NT2/D1 (cell line): ENCODE measurements at regions not wholly inside any gene's neighbourhood (a gene's known extent, or its start where the extent isn't known, plus 50 kb on each side); places are given as distances from the start of the nearest gene placed in this dataset.

Experiments used
- DNase-seq: peaks from one replicate; pipeline ENCODE4 v3.0.0-alpha.2; 2011; ENCODE audit warnings: low read depth, low spot score
- H3K27me3 ChIP-seq: 2 replicates; pipeline ENCODE4 v1.6.0; 2011; ENCODE audit warnings: mild to moderate bottlenecking; ENCODE audit not compliant: insufficient read length, insufficient read depth
- H3K36me3 ChIP-seq: 2 replicates; pipeline ENCODE4 v1.6.1; 2011; ENCODE audit warnings: mild to moderate bottlenecking, low read length, mixed read lengths; ENCODE audit not compliant: insufficient read depth, insufficient read length
- H3K4me1 ChIP-seq: 2 replicates; pipeline ENCODE4 v1.5.1; 2011; ENCODE audit not compliant: insufficient read depth, insufficient read length
- H3K4me3 ChIP-seq: 2 replicates; pipeline ENCODE4 v1.5.1; 2011; ENCODE audit warnings: low read depth; ENCODE audit not compliant: insufficient read length
- H3K9ac ChIP-seq: 2 replicates; pipeline ENCODE4 v1.6.0; 2011; ENCODE audit warnings: low read depth; ENCODE audit not compliant: insufficient read length
- H3K9me3 ChIP-seq: 2 replicates; pipeline ENCODE4 v1.5.1; 2011; ENCODE audit warnings: mild to moderate bottlenecking, low read length; ENCODE audit not compliant: insufficient read depth
- SUZ12 ChIP-seq: IDR thresholded peaks from 2 replicates; pipeline ENCODE4 v1.6.1; 2011; ENCODE audit not compliant: insufficient read length, insufficient read depth; ENCODE audit errors: extremely low read depth
- YY1 ChIP-seq: IDR thresholded peaks from 2 replicates; pipeline ENCODE4 v1.6.1; 2011; ENCODE audit not compliant: insufficient read length, insufficient read depth
- ZNF274 ChIP-seq: IDR thresholded peaks from 2 replicates; pipeline ENCODE4 v1.6.1; 2011; ENCODE audit warnings: mild to moderate bottlenecking, low read depth, low read length

GRCh38 chr2:128724972-128725371 is 406.3 kb upstream of the HS6ST1 start:
- H3K9ac ChIP-seq, result no peak overlapping the region
- no peaks in the 10 kb centered on the region for H3K9me3 ChIP-seq
- H3K4me3 ChIP-seq, result no peak overlapping the region
- H3K4me1 ChIP-seq, result no peaks in the 10 kb centered on the region
- TF ChIP-seq SUZ12 (no peak), ZNF274 (no peak), YY1 (no peak)
- no peaks in the 10 kb centered on the region for H3K36me3 ChIP-seq
- DNase-seq, result no peak
- no peaks in the 10 kb centered on the region for H3K27me3 ChIP-seq

GRCh38 chr2:128726236-128726635 is 407.6 kb upstream of the HS6ST1 start:
- no peaks in the 10 kb centered on the region for H3K9me3 ChIP-seq
- no peak for TF ChIP-seq SUZ12
- no peak for TF ChIP-seq YY1
- TF ChIP-seq ZNF274, result no peak
- no peaks in the 10 kb centered on the region for H3K36me3 ChIP-seq
- no peaks in the 10 kb centered on the region for H3K27me3 ChIP-seq
- no peak overlapping the region for H3K4me3 ChIP-seq
- H3K9ac ChIP-seq, result no peak overlapping the region
- no peaks in the 10 kb centered on the region for H3K4me1 ChIP-seq
- no peak for DNase-seq

GRCh38 chr2:128726911-128727310 is 408.2 kb upstream of the HS6ST1 start:
- H3K9me3 ChIP-seq, result no peaks in the 10 kb centered on the region
- H3K27me3 ChIP-seq, result no peaks in the 10 kb centered on the region
- H3K4me3 ChIP-seq, result no peak overlapping the region
- DNase-seq, result no peak
- H3K36me3 ChIP-seq, result no peaks in the 10 kb centered on the region
- TF ChIP-seq ZNF274 (no peak), SUZ12 (no peak), YY1 (no peak)
- no peaks in the 10 kb centered on the region for H3K4me1 ChIP-seq
- H3K9ac ChIP-seq, result no peak overlapping the region

GRCh38 chr2:128727404-128727803 is 408.7 kb upstream of the HS6ST1 start:
- no peak for TF ChIP-seq YY1
- TF ChIP-seq SUZ12, result no peak
- TF ChIP-seq ZNF274, result no peak
- no peak for DNase-seq
- no peak overlapping the region for H3K4me3 ChIP-seq
- H3K4me1 ChIP-seq, result no peaks in the 10 kb centered on the region
- H3K9ac ChIP-seq, result no peak overlapping the region
- no peaks in the 10 kb centered on the region for H3K27me3 ChIP-seq
- H3K9me3 ChIP-seq, result no peaks in the 10 kb centered on the region
- H3K36me3 ChIP-seq, result no peaks in the 10 kb centered on the region

- TF ChIP-seq YY1 (no peak), SUZ12 (no peak), ZNF274 (no peak)
- no peaks in the 10 kb centered on the region for H3K36me3 ChIP-seq
These were observed 409.2 kb upstream of the HS6ST1 start for GRCh38 chr2:128727914-128728313.

GRCh38 chr2:128729051-128729450 is 410.4 kb upstream of the HS6ST1 start:
- no peak overlapping the region for H3K4me3 ChIP-seq
- H3K27me3 ChIP-seq, result no peaks in the 10 kb centered on the region
- H3K9me3 ChIP-seq, result no peaks in the 10 kb centered on the region
- no peak for DNase-seq
- H3K36me3 ChIP-seq, result no peaks in the 10 kb centered on the region
- no peaks in the 10 kb centered on the region for H3K4me1 ChIP-seq
- no peak for TF ChIP-seq YY1
- no peak for TF ChIP-seq ZNF274
- no peak for TF ChIP-seq SUZ12
- H3K9ac ChIP-seq, result no peak overlapping the region

More at GRCh38 chr2:128727914-128728313, 409.2 kb upstream of the HS6ST1 start:
- no peaks in the 10 kb centered on the region for H3K9me3 ChIP-seq
- H3K9ac ChIP-seq, result no peak overlapping the region
- H3K4me3 ChIP-seq, result no peak overlapping the region
- no peaks in the 10 kb centered on the region for H3K27me3 ChIP-seq
- no peak for DNase-seq
- no peaks in the 10 kb centered on the region for H3K4me1 ChIP-seq

GRCh38 chr2:128731994-128732650 is 413.5 kb upstream of the HS6ST1 start:
- no peak for DNase-seq
- H3K27me3 ChIP-seq, result no peaks in the 10 kb centered on the region
- no peak overlapping the region for H3K4me3 ChIP-seq
- H3K36me3 ChIP-seq, result no peaks in the 10 kb centered on the region
- no peaks in the 10 kb centered on the region for H3K9me3 ChIP-seq
- H3K9ac ChIP-seq, result no peak overlapping the region
- TF ChIP-seq SUZ12, result no peak
- no peak for TF ChIP-seq YY1
- TF ChIP-seq ZNF274, result no peak
- peaks cover 2% of the 10 kb centered on the region for H3K4me1 ChIP-seq
